ENCODE measurements at regions not wholly inside any gene's neighbourhood (a gene's known extent, or its start where the extent isn't known, plus 50 kb on each side); places are given as distances from the start of the nearest gene placed in this dataset.
"Not testable (repeated sequence)": the region's sequence is repeated elsewhere in the genome, so short reads cannot be mapped to it uniquely, and the experiment has no call there.

DNA sequence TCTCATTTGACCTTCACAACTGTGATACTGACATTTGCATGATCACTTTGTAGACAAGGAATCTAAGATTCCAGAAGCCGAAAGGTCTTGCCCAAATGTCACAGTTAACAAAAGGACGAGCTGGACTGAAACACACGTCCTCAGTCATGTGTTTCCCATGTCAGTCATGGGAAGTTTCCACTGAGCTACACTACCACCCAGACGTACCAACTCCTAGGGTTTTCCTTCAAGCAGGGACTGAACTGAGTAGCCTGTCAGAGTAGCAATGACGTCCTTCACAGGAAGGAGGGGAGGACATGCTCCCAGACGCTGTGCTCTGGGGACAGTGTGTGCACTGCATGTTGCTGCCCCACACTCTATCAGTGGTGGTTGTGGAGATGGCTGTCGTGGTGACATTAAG is 215.8 kb upstream of the SMLR1 start:
- Histone ChIP-seq H3K9me3 (no peaks in the 10 kb centered on the region), H3K4me3 (no peak overlapping the region), H3K4me1 (no peaks in the 10 kb centered on the region), H3K36me3 (ENCODE audit: low read depth, missing control alignments) (no peaks in the 10 kb centered on the region), H3K27me3 (no peaks in the 10 kb centered on the region), H3K27ac (no peak overlapping the region)
- TF ChIP-seq POLR2A (IDR thresholded peaks at IDR 0.05): no peak
- TF ChIP-seq, protein P1, sequence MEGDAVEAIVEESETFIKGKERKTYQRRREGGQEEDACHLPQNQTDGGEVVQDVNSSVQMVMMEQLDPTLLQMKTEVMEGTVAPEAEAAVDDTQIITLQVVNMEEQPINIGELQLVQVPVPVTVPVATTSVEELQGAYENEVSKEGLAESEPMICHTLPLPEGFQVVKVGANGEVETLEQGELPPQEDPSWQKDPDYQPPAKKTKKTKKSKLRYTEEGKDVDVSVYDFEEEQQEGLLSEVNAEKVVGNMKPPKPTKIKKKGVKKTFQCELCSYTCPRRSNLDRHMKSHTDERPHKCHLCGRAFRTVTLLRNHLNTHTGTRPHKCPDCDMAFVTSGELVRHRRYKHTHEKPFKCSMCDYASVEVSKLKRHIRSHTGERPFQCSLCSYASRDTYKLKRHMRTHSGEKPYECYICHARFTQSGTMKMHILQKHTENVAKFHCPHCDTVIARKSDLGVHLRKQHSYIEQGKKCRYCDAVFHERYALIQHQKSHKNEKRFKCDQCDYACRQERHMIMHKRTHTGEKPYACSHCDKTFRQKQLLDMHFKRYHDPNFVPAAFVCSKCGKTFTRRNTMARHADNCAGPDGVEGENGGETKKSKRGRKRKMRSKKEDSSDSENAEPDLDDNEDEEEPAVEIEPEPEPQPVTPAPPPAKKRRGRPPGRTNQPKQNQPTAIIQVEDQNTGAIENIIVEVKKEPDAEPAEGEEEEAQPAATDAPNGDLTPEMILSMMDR (IDR thresholded peaks at IDR 0.05): no peak
- intact Hi-C loops (cut with DNase I; ENCODE audit: low total_unique reads): no loop called here
- WGBS, 2 donors: 79 to 85% methylated on average over 7 of the region's 7 CpGs
- no peak for DNase-seq

DNA sequence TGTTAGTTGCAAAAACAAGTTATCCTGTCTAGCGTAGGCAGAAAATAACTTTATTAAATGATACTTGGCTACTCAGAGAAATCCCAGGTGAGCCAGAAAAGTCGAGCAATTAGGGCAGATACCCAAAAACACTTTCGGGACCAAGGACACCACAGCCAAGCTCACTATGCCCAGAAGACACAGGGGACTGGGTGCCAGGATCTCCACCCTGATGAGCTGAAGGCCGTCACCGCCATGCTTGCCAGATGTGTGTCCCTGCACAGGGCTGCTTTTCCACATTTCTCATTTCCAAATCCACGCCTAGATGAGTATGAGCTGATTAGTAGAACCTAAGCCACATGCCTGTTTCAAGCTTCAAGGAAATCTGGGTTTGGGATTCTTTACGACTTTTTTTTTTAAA is 214.0 kb upstream of the SMLR1 start:
- TF ChIP-seq POLR2A (IDR thresholded peaks at IDR 0.05): no peak
- TF ChIP-seq, protein P1 (IDR thresholded peaks at IDR 0.05): no peak
- H3K9me3 ChIP-seq: no peaks in the 10 kb centered on the region
- no peak overlapping the region for H3K4me3 ChIP-seq
- WGBS, 2 donors: 89 to 90% methylated on average over 7 of the region's 7 CpGs
- no peaks in the 10 kb centered on the region for H3K4me1 ChIP-seq
- H3K27ac ChIP-seq: no peak overlapping the region
- H3K36me3 ChIP-seq (ENCODE audit: low read depth, missing control alignments): no peaks in the 10 kb centered on the region
- intact Hi-C loops (cut with DNase I; ENCODE audit: low total_unique reads): no loop called here
- DNase-seq: no peak
- H3K27me3 ChIP-seq: no peaks in the 10 kb centered on the region

DNA sequence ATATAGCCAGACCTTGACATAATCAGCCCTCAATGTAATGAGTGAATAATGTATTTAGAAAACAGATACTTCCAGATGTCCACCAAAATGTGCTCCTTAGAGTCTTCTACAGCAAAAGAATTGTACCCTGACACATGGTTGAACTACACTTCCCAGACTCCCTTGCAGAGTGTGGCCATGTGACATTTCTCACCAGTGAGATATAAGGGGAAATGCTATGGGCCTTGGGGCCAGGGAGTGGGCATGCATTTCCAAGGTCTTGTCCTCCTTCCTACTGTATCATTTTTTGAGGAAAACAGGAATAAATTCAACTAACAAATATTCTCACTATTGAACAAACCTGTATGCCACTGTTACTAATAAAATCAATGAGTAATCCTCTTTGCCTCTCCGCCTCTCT is 211.4 kb upstream of the SMLR1 start:
- Histone ChIP-seq H3K9me3 (no peaks in the 10 kb centered on the region), H3K4me3 (no peak overlapping the region), H3K4me1 (no peaks in the 10 kb centered on the region), H3K27me3 (no peaks in the 10 kb centered on the region), H3K36me3 (ENCODE audit: low read depth, missing control alignments) (no peaks in the 10 kb centered on the region), H3K27ac (no peak overlapping the region)
- 91 to 96% methylated on average over 1 of the region's 1 CpG for WGBS, 2 donors
- DNase-seq: no peak
- no peak for TF ChIP-seq POLR2A (IDR thresholded peaks at IDR 0.05)
- TF ChIP-seq, protein P1 (IDR thresholded peaks at IDR 0.05): no peak
- intact Hi-C loops (cut with DNase I; ENCODE audit: low total_unique reads): no loop called here

DNA sequence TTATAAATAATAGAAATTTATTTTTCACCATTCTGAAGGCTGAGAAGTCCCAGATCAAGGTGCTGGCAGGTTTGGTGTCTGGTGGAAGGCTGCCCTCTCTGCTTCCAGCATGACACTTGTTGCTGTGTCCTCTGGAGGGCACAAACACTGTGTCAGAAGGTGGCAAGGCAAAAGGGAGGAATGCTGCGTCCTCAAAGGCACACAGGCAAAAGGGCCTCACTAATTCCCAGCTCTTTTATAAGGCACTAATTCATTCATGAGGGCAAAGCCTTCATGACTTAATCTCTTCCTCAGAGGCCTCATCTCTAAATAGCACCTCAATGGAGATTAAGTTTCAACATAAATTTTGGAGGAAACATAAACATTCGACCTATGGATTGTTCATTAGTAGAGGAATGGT is 209.5 kb upstream of the SMLR1 start:
- no peak for DNase-seq
- Histone ChIP-seq H3K27ac (no peak overlapping the region), H3K4me1 (no peaks in the 10 kb centered on the region), H3K4me3 (no peak overlapping the region), H3K27me3 (no peaks in the 10 kb centered on the region), H3K9me3 (no peaks in the 10 kb centered on the region), H3K36me3 (ENCODE audit: low read depth, missing control alignments) (no peaks in the 10 kb centered on the region)
- intact Hi-C loops (cut with DNase I; ENCODE audit: low total_unique reads): no loop called here
- TF ChIP-seq, protein P1 (IDR thresholded peaks at IDR 0.05): no peak
- TF ChIP-seq POLR2A (IDR thresholded peaks at IDR 0.05): no peak
- WGBS, 2 donors: 75 to 92% methylated on average over 2 of the region's 2 CpGs

DNA sequence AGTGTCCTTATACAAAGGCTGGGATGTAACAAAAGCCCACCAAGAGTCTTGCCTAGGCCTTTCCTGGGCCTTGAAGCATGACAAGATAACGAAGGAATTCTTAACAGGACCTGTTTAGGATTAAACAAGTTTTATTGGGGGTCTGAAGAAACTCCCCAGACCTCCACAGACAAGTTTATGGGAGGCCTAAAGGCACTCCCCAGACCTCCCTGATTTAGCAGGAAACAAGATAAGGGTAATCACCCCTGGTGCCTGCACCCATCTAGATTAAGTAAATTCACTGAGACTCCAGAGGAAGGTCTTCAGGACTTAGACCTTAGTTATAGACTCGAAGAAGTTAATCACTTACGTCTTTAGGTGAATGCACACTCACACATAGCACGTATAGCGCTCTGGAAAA is 208.4 kb upstream of the SMLR1 start:
- H3K27me3 ChIP-seq; DNase-seq; intact Hi-C loops (cut with DNase I; ENCODE audit: low total_unique reads); H3K36me3 ChIP-seq (ENCODE audit: low read depth, missing control alignments); H3K4me3 ChIP-seq; H3K9me3 ChIP-seq; H3K4me1 ChIP-seq; H3K27ac ChIP-seq: not testable (repeated sequence)
- 80 to 82% methylated on average over 5 of the region's 5 CpGs for WGBS, 2 donors
